H1 (cell line): ENCODE measurements at regions not wholly inside any gene's neighbourhood (a gene's known extent, or its start where the extent isn't known, plus 50 kb on each side); places are given as distances from the start of the nearest gene placed in this dataset.

ENCODE experiments used
- CTCF ChIA-PET: fragments of 300-600 bp; sonication (Branson Sonifier 250); formaldehyde crosslinking; loops from one replicate; lab custom pipeline; 2021; ENCODE audit not compliant: partially characterized antibody; lab: Charles Lee
- POLR2A ChIA-PET: fragments of 300-600 bp; sonication (Branson Sonifier 250); formaldehyde crosslinking; loops from one replicate; lab custom pipeline; 2021; ENCODE audit warnings: inconsistent platforms; ENCODE audit not compliant: partially characterized antibody; lab: Charles Lee
- DNase-seq, 2 experiments: peaks; one replicate each; pipeline versions ENCODE4 v3.0.0 to v3.0.0-alpha.2; 2010 to 2022; ENCODE audit warnings: low spot score in 2 of 2, low read depth in 1 of 2, mixed read lengths in 1 of 2
- FAIRE-seq: peaks from 2 replicates; lab custom pipeline; 2011; peaks lifted over from hg19 to GRCh38; lab: Jason Lieb, UNC
- H2AFZ ChIP-seq: 2 replicates; pipeline ENCODE4 v1.8.1; 2012; ENCODE audit warnings: low read length, inconsistent platforms
- H2AK5ac ChIP-seq: 2 replicates; pipeline ENCODE4 v1.6.1; 2013; ENCODE audit warnings: low read depth, low read length
- H2BK120ac ChIP-seq: replicated peaks from 2 replicates; pipeline ENCODE3; 2013; ENCODE audit warnings: low read depth, low read length, inconsistent platforms
- H2BK12ac ChIP-seq: 2 replicates; pipeline ENCODE4 v1.6.1; 2013; ENCODE audit warnings: low read depth, low read length
- H2BK15ac ChIP-seq: 2 replicates; pipeline ENCODE4 v1.6.1; 2013; ENCODE audit warnings: low read length
- H2BK20ac ChIP-seq: 2 replicates; pipeline ENCODE4 v1.6.1; 2013; ENCODE audit warnings: low read length
- H2BK5ac ChIP-seq: 2 replicates; pipeline ENCODE4 v1.6.1; 2013; ENCODE audit warnings: low read depth, low read length
- H3K14ac ChIP-seq: 2 replicates; pipeline ENCODE4 v1.6.1; 2013; ENCODE audit warnings: inconsistent platforms; ENCODE audit not compliant: insufficient read length
- H3K18ac ChIP-seq: 2 replicates; pipeline ENCODE4 v1.6.1; 2013; ENCODE audit warnings: low read length; ENCODE audit errors: extremely low read depth
- H3K23ac ChIP-seq: 2 replicates; pipeline ENCODE4 v1.6.1; 2013; ENCODE audit warnings: inconsistent platforms; ENCODE audit not compliant: insufficient read length
- H3K23me2 ChIP-seq: 2 replicates; pipeline ENCODE4 v1.6.1; 2013; ENCODE audit warnings: low read depth, low read length
- H3K27ac ChIP-seq: 2 replicates; pipeline ENCODE4 v1.6.1; 2011; ENCODE audit warnings: low read depth, low read length, inconsistent platforms
- H3K27me3 ChIP-seq, 4 experiments: replicated peaks in 1 of 4; 1 replicate in 1 of 4; 2 replicates in 3 of 4; pipeline versions ENCODE4 v1.6.1 to v1.8.1; 2011 to 2013; ENCODE audit warnings: low read length in 3 of 4, mild to moderate bottlenecking in 3 of 4, inconsistent platforms in 2 of 4, mixed read lengths in 2 of 4, moderate library complexity in 1 of 4; ENCODE audit not compliant: control insufficient read depth in 3 of 4, insufficient read depth in 3 of 4; ENCODE audit errors: extremely low read depth in 1 of 4
- H3K36me3 ChIP-seq, 4 experiments: 2 replicates each; pipeline versions ENCODE4 v1.6.1 to v1.8.1; 2011 to 2013; ENCODE audit warnings: mild to moderate bottlenecking in 4 of 4, low read length in 3 of 4, moderate library complexity in 2 of 4, control low read depth in 1 of 4, inconsistent platforms in 1 of 4; ENCODE audit not compliant: insufficient read depth in 4 of 4, control insufficient read depth in 2 of 4
- H3K4ac ChIP-seq: replicated peaks from 2 replicates; pipeline ENCODE3; 2013; ENCODE audit warnings: low read length, low read depth, mixed read lengths, inconsistent platforms; ENCODE audit not compliant: insufficient read length
- H3K4me1 ChIP-seq, 4 experiments: replicated peaks in 1 of 4; 1 replicate in 1 of 4; 2 replicates in 3 of 4; pipeline versions ENCODE4 v1.6.1 to v1.8.1; 2011 to 2013; ENCODE audit warnings: low read length in 3 of 4, inconsistent platforms in 2 of 4, mixed read lengths in 1 of 4; ENCODE audit not compliant: insufficient read depth in 4 of 4, control insufficient read depth in 3 of 4
- H3K4me2 ChIP-seq, 2 experiments: 2 replicates each; pipeline versions ENCODE4 v1.6.1 to v1.8.1; 2011 to 2013; ENCODE audit warnings: low read depth in 2 of 2, low read length in 2 of 2, control low read depth in 1 of 2, inconsistent platforms in 1 of 2, mild to moderate bottlenecking in 1 of 2; ENCODE audit not compliant: insufficient read depth in 1 of 2
- H3K4me3 ChIP-seq, 4 experiments: fragments of 200-600, 300-600 bp in 1 of 4; sonication (generic), shearing (Covaris generic), sonication (Bioruptor Twin) in 1 of 4; 2 replicates each; pipeline versions ENCODE4 v1.5.1 to v1.8.1; 2011 to 2016; ENCODE audit warnings: low read length in 4 of 4, low read depth in 3 of 4, control low read depth in 2 of 4, inconsistent platforms in 2 of 4, mild to moderate bottlenecking in 2 of 4, mixed read lengths in 1 of 4, moderate library complexity in 1 of 4; ENCODE audit not compliant: insufficient read depth in 2 of 4; ENCODE audit errors: extremely low read depth in 1 of 4
- H3K56ac ChIP-seq: replicated peaks from 2 replicates; pipeline ENCODE3; 2013; ENCODE audit warnings: low read depth, mild to moderate bottlenecking, mixed read lengths, low read length, inconsistent platforms; ENCODE audit not compliant: insufficient read length
- H3K79me1 ChIP-seq: 2 replicates; pipeline ENCODE4 v1.6.1; 2013; ENCODE audit warnings: low read depth, low read length, control low read depth
- H3K79me2 ChIP-seq, 2 experiments: 2 replicates each; pipeline versions ENCODE4 v1.6.1 to v1.8.1; 2012 to 2013; ENCODE audit warnings: low read length in 2 of 2, mild to moderate bottlenecking in 2 of 2, inconsistent platforms in 1 of 2; ENCODE audit not compliant: insufficient read depth in 2 of 2, control insufficient read depth in 1 of 2
- H3K9ac ChIP-seq, 4 experiments: replicated peaks in 1 of 4; 1 replicate in 1 of 4; 2 replicates in 3 of 4; pipeline versions ENCODE4 v1.6.1 to v1.8.1; 2011 to 2013; ENCODE audit warnings: low read depth in 3 of 4, low read length in 3 of 4, control low read depth in 2 of 4, mild to moderate bottlenecking in 2 of 4, moderate library complexity in 2 of 4, inconsistent platforms in 1 of 4; ENCODE audit errors: extremely low read depth in 1 of 4
- H3K9me3 ChIP-seq, 2 experiments: 2 replicates each; pipeline versions ENCODE4 v1.6.1 to v1.8.1; 2012 to 2013; ENCODE audit warnings: mild to moderate bottlenecking in 2 of 2, moderate library complexity in 2 of 2, control low read depth in 1 of 2, inconsistent platforms in 1 of 2, low read depth in 1 of 2, low read length in 1 of 2, mixed read lengths in 1 of 2; ENCODE audit not compliant: insufficient read depth in 2 of 2
- H4K20me1 ChIP-seq, 2 experiments: replicated peaks in 1 of 2; 2 replicates each; pipeline versions ENCODE3 to v1.8.1; 2011 to 2013; ENCODE audit warnings: inconsistent platforms in 2 of 2, low read length in 2 of 2, mild to moderate bottlenecking in 1 of 2; ENCODE audit not compliant: insufficient read depth in 2 of 2, control insufficient read depth in 1 of 2
- H4K5ac ChIP-seq: 2 replicates; pipeline ENCODE4 v1.6.1; 2013; ENCODE audit warnings: low read length, low read depth, mixed read lengths, inconsistent platforms; ENCODE audit not compliant: insufficient read length
- H4K8ac ChIP-seq: 2 replicates; pipeline ENCODE4 v1.8.0; 2013; ENCODE audit warnings: mild to moderate bottlenecking, moderate library complexity, low read length, inconsistent platforms; ENCODE audit not compliant: insufficient read depth; ENCODE audit errors: extremely low read depth
- H4K91ac ChIP-seq: replicated peaks from 2 replicates; pipeline ENCODE3; 2013; ENCODE audit warnings: low read length, mixed read lengths, inconsistent platforms; ENCODE audit not compliant: insufficient read length
- SIX5 ChIP-seq: IDR thresholded peaks from 2 replicates; pipeline ENCODE4 v1.6.1; 2011; ENCODE audit warnings: mild to moderate bottlenecking, low read depth, low read length

DNA sequence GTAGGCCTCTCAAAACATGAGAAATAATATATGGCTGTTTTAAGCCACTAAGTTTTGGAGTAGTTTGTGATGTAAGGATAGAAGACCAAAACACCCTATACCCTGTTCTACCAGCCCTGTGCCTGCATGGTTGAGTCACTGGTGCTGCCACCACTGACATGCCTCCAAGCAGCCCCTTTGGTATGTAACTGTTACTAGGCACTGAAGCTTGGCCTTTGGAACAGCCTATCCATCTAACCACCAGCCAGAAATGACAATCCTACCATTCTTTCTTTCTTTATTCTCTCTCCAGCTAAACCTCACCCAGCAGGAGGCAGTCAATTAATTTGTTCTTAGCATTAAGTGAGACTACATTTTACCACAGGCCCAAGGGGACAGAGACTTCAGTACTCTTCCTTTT is 240.3 kb downstream of the MSRB3 start:
- Histone ChIP-seq H4K8ac (no peak overlapping the region), H2AK5ac (no peak overlapping the region), H3K18ac (no peak overlapping the region), H3K4ac (no peak overlapping the region), H2BK15ac (no peak overlapping the region), H2BK20ac (no peak overlapping the region), H3K4me3 (no peak overlapping the region), H3K4me1 (no peaks in the 10 kb centered on the region; a peak in 2 of 7 replicates), H2BK12ac (no peak overlapping the region), H4K5ac (no peak overlapping the region), H3K9ac (no peak overlapping the region), H3K27me3 (no peaks in the 10 kb centered on the region), H4K20me1 (no peaks in the 10 kb centered on the region), H2BK120ac (no peak overlapping the region), H3K27ac (no peak overlapping the region), H3K4me2 (no peak overlapping the region), H3K79me1 (no peaks in the 10 kb centered on the region), H3K14ac (no peak overlapping the region), H2AFZ (no peak overlapping the region), H3K9me3 (no peaks in the 10 kb centered on the region), H2BK5ac (no peak overlapping the region), H3K23ac (no peak overlapping the region), H3K79me2 (no peaks in the 10 kb centered on the region), H4K91ac (no peak overlapping the region), H3K23me2 (no peaks in the 10 kb centered on the region), H3K56ac (no peak overlapping the region), H3K36me3 (no peaks in the 10 kb centered on the region)
- ChIA-PET CTCF (interaction anchor here (0.5 to 1.4 kb wide), 5 partner anchors 11 to 784 kb away, joined by 3 to 4 read pairs (median 3); partner anchors contain the start of gene HELB), POLR2A (interaction anchor here (0.7 kb wide), 1 partner anchor 47 kb away, joined by 3 read pairs; no protein-coding TSS in a partner anchor)
- no peak for DNase-seq
- no peak for FAIRE-seq
- no peak for TF ChIP-seq SIX5
